ENCODE measurements at regions not wholly inside any gene's neighbourhood (a gene's known extent, or its start where the extent isn't known, plus 50 kb on each side); places are given as distances from the start of the nearest gene placed in this dataset.

- DNase-seq (ENCODE audit: low read depth in 2 of 2): no peak
Measured at GRCh38 chr5:82702046-82702445, 375.1 kb downstream of the TMEM167A start.

DNA sequence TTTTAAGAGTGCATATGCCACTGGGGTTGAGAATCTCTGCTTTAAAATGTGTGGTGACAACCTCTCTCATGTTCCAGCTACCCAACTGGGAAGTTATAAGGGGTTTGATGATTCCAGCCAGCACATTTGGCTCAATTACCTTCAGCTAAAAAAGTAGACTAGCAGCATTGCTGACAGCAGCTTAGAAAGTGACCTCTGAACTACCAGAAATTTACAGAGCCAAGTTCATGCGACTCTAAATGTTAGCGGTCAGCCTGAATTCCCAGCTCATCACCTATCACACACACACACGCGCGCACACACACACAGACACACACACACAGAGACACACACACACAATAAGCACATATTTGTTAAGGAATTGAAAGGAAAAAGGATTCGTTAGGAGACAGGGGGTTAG, 377.5 kb downstream of the TMEM167A start:
- no peak for DNase-seq (ENCODE audit: low read depth in 2 of 2)

GRCh38 chr5:82698026-82698425, 379.2 kb downstream of the TMEM167A start:
- no peak for DNase-seq (ENCODE audit: low read depth in 2 of 2)

- DNase-seq (ENCODE audit: low read depth in 2 of 2): no peak
Measured at GRCh38 chr5:82694711-82695285, 382.4 kb downstream of the TMEM167A start.

DNA sequence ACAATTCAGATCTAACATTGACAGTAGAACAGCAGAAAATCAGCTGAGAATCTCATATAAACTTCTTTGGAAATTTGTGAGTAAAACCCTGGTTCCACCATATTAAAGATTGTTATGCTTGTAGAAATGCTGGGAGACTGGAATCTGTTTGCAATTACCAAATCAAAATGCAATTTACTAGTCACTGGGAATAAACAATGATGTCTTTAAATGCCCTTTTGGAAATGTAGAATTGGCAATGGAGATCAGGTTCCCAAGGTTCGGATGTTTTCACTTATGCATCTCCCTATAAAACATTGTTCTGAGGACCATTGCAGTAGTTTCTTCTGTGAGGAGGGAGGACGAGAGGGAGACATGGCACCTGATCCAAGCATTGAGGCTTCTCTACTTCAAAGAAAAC, 384.4 kb downstream of the TMEM167A start:
- no peak for DNase-seq (ENCODE audit: low read depth in 2 of 2)

- DNase-seq (ENCODE audit: low read depth in 2 of 2): no peak
Measured at GRCh38 chr5:82684659-82685058, 392.5 kb downstream of the TMEM167A start.

- DNase-seq (ENCODE audit: low read depth in 2 of 2): no peak
Measured at GRCh38 chr5:82684165-82684564, 393.0 kb downstream of the TMEM167A start.

DNA sequence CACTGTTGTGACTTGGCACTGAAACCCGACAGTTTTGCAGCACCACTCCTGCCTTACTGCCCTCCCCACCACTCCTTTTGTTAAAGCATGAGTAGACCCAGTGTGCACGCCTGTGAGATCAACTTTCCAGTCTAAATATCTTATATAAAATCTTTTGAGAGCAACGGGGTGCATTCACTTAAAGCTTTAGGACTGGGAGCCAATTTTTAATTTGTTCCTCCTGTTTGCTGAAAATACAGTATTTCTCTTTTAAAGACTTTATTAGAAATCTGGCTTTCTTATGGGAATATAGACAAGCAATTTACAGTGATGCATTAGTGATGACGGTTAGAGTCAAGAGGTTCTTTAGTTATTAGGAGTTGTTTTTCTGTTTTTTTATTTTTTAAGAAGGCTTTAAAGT, 397.5 kb downstream of the TMEM167A start:
- no peak for DNase-seq (ENCODE audit: low read depth in 2 of 2)

DNA sequence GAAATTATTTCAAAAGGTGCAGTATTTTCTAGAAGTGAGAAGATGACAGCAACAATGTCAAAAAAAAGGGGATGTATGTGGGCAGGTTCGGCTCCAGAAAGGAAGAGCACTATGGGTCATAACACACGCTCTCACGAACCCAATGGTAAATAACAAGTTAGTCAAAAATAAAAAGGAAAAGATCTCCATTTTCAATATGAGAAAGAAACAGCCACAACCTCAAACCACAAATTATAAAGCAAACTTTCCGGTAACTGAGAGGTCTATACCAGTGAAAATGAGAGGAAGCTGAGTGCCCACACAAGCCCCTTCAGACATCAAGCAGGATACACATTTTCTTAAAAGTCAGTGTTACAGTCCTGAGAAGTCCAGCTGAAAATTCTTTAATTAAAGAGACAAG, 398.5 kb upstream of the RPS23 start:
- peak in 1 of 2 donors; percentile 1 for DNase-seq (ENCODE audit: low read depth in 2 of 2)

GRCh38 chr5:82674671-82675070, 396.5 kb upstream of the RPS23 start:
- DNase-seq (ENCODE audit: low read depth in 2 of 2): no peak

DNA sequence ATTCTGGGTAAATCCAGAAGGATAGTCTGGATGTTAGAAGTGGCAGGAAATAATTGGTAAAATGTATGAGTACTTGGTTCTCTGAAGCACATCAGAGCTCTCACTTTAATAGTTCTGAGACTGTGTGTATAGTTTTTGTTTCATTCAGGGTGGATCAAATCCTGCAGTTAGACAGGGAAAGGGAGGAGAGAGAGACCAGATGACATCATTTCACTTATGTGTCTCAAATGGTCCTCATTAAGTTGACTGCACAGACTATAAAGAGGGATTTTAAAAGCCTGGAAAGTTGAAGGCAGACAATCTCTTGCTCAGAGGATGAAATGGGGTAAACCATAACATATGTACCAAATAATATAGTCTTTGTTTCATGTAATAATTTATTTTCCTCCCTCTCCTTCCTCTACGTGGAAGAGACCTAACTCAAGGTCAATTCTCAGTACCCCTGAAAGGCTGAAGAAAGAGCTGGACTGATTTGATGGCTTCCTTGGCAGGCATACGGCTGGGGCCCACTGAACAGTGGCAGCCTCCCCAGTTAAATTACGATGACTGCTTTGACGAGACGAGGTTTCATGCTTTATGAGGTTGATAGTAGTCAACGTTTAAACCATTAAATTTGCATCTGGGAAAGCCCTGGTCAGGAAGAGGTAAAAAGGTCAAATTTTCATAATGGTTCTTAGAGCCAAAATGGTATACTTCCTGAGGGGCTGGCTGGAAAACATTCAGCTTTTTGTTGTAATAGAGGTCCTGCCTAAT, 395.1 kb upstream of the RPS23 start:
- DNase-seq (ENCODE audit: low read depth in 2 of 2): no peak

DNA sequence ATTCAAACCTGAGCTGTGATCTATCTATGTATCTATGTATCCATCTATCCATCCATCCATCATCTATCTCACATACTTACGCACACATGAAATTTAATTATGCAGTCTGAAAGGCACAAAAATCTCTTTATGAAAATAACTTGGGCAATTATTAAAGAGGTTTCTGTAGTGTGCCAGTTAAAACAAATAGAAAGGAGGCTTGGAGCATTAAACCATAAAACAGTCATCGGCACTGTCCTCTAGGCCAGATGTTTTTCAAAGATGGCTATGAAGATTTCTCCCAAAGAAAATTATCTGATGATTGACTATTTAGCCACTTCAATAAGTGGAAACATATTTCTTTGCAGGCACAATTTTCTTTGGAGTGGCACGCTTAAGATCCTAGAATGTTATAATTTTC, 392.5 kb upstream of the RPS23 start:
- no peak for DNase-seq (ENCODE audit: low read depth in 2 of 2)

DNA sequence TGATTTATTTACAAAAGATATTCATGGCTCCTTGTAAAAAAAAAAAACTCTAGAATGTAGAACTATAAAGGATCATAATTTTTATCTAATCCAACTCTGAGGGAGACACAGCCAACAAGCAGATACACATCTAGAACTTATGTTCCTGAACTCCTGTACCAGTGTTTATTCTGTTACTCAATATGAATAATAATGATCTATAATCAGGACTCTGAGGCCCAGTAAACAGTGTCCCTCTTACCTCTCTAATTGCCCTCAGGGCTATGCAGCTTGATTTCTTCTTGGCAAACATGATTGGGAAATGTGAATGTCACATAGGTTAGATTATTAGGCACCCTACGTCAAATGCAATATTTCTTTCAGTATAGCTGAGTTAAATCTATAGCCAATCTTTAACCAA, 391.6 kb upstream of the RPS23 start:
- DNase-seq (ENCODE audit: low read depth in 2 of 2): no peak

- DNase-seq (ENCODE audit: low read depth in 2 of 2): no peak
Measured at GRCh38 chr5:82666312-82666711, 388.2 kb upstream of the RPS23 start.

DNA sequence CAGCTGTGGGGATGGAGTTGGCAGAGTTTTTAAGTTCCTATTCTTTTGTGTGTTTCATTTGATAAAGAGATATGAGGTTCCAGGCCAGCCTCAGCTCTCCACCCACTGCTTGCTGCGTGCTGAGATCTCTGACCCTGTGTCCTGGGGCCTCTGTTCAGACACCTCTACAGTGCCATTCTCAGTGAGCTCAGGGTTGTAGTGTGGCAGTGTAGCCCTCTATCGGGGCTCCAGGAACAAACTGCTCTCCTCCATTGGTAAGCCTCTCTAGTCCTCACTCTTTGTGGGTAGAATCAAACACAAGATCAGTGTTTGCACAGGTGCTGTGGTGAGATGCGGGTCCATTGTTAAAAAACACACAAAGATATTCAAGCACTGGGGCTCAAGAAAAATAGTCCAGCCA, 386.6 kb upstream of the RPS23 start:
- DNase-seq (ENCODE audit: low read depth in 2 of 2): no peak

- DNase-seq (ENCODE audit: low read depth in 2 of 2): no peak
Measured at GRCh38 chr5:82663225-82663624, 385.1 kb upstream of the RPS23 start.

- DNase-seq (ENCODE audit: low read depth in 2 of 2): no peak
Measured at GRCh38 chr5:82662340-82662739, 384.2 kb upstream of the RPS23 start.

- DNase-seq (ENCODE audit: low read depth in 2 of 2): no peak
Measured at GRCh38 chr5:82661933-82662332, 383.8 kb upstream of the RPS23 start.

- no peak for DNase-seq (ENCODE audit: low read depth in 2 of 2)
Measured at GRCh38 chr5:82661462-82661861, 383.3 kb upstream of the RPS23 start.

GRCh38 chr5:82659115-82659514, 381.0 kb upstream of the RPS23 start:
- DNase-seq (ENCODE audit: low read depth in 2 of 2): no peak

DNA sequence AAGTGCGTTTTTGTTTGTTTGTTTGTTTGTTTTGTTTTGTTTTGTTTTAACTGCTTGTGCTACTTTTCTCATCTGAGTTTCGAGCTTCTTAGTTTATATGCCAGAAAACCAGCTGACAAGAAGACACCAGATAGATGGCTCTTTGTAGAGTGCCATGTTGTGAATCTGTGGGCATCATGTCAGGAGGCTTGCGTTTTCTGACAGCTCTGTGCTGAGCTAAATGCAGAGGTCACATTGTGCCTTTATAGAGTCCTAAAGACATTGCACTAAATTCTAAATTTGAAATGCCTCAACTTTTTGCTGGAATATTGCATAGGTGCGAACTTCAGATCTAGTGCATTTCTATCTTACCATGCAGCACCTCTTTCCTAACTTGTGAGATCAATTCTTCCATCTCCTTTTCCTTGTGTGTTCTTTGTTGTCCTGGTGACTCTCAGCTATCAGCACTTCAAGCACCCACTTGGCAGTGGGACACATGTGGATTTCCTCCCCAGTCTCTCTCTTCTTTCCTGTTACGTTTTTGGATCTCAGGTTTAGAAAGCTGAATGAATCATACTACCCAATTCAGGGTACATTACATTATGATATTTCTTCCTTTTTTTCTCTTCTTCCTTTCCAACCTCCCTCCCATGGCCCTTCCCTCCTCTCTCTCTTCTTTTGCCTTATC, 379.0 kb upstream of the RPS23 start:
- no peak for DNase-seq (ENCODE audit: low read depth in 2 of 2)

GRCh38 chr5:82656341-82656761, 378.2 kb upstream of the RPS23 start:
- DNase-seq (ENCODE audit: low read depth in 2 of 2): no peak

DNA sequence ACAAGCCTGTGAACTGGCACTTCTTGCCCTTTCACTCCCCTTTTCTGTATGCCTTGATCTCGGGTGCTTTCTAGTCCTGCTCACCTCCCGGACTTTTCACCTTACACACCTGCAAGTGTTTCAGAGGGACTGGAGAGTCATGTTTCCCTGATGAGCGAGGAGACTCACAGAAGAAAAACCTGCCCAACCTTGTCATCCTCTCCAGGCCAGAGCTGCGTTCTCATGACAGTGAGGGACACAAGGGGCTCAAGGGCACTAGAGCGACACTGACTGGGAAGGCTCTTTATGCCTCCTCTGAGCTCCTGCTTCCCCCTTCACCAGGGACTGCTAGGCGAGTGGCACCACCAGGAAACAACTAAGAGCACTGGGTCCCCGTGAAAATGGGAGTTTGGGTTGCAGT, 376.9 kb upstream of the RPS23 start:
- no peak for DNase-seq (ENCODE audit: low read depth in 2 of 2)
